Stimulated activated CD8-positive, alpha-beta memory T cell treated with anti-CD3 and anti-CD28 coated beads, Interleukin-2, amount 100 ng/mL, for 1 hour (primary cell): ENCODE measurements at regions not wholly inside any gene's neighbourhood (a gene's known extent, or its start where the extent isn't known, plus 50 kb on each side); places are given as distances from the start of the nearest gene placed in this dataset.
"Not testable (repeated sequence)": the region's sequence is repeated elsewhere in the genome, so short reads cannot be mapped to it uniquely, and the experiment has no call there.

ENCODE experiments used
- DNase-seq, 2 donors: peaks; one replicate each; pipeline ENCODE4 v3.0.0-alpha.2; 2020; ENCODE audit warnings: low read depth in 2 of 2

DNA sequence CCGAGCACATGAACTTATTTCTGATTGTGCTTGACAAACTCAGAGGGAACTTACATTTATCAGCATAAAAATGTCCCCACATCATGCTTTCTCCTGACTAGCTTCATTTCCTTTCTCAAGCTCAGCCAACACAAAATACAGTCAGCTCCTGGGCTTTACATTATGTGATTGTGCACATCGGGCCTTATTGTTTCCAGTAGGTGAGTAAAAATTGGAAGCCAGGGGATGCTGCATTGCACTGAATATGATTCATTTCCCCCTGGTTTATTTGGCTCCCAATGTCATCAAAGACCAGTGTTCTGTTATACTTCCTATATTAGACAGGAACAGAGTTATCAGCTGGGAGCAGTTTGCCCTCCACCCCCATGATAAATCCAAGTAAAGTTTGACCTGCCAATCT lies 521.8 kb downstream of the RMST start:
- DNase-seq, result no peak

DNA sequence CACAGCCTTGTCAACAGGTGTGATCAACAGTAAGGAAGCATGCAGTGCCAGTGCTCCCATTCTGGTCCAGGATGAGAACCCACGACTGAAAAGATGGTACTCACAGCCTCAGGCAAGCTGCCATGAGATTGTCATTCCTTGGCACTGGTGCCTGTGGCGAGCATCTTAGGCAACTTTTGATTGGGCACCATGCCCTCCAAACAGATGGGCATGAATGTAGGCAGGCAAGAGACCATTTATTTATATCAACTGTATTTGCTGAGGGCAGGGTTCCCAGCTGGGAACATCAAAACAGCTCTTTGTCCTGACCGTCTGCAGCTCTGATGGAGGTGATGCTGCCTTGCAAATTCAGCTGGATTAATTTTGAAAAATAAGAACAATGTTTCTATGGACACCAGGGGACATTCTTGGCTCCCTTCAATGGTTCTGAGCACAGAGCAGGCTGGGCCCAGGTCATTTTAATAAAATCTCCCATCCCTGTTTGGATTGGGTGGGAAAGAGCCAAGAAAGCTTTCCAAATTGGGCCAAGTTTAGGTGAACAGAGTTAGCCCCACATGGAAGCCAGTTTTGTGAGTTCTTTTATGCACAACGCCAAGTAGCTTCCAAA lies 522.5 kb downstream of the RMST start:
- no peak for DNase-seq

DNA sequence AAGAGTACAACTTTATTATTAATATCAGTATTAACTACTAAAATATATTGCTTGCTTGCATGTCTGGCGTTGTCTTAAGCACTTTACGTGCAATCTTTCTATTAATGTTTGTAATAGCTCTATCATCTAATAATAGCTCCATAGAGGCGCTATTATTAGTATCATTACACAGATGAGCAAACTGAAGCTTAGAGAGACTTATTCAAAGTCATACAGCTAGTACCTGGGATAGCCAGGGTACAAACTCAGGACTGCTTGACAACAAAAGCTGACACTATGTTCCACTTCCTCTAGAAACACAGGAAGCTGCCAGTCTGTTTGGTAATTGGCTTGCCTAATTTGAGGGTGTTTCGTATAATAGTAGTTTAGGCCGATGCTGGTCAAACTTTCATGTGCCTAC lies 523.2 kb downstream of the RMST start:
- no peak for DNase-seq

DNA sequence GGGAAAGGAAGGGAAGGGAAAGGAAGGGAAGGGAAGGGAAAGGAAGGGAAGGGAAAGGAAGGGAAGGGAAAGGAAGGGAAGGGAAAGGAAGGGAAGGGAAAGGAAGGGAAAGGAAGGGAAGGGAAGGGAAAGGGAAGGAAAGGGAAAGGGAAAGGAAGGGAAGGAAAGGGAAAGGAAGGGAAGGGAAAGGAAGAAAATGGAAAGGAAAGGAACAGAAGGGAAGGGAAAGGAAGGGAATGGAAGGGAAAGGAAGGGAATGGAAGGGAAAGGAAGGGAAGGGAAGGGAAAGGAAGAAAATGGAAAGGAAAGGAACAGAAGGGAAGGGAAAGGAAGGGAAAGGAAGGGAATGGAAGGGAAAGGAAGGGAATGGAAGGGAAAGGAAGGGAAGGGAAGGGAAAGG lies 526.0 kb downstream of the RMST start:
- not testable (repeated sequence) for DNase-seq

DNA sequence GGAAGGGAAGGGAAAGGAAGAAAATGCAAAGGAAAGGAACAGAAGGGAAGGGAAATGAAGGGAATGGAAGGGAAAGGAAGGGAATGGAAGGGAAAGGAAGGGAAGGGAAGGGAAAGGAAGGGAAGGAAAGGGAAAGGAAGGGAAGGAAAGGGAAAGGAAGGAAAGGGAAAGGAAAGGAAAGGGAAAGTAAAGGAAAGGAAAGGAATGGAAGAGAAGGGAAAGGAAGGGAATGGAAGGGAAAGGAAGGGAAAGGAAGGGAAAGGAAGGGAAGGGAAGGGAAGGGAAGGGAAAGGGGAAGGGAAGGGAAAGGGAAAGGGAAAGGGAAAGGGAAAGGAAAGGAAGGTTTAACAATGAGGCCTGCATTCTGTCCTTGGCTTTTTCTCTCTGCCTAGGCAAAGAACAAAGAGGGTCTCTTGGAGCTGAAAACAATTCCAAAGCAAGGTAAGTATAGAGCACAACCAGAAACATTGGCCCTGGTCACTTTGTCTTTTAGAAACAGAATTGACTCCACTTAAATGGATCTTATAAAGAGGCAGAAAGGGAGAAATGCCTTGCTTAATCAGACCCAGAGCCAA lies 525.9 kb upstream of the TMPO start:
- DNase-seq, result no peak

DNA sequence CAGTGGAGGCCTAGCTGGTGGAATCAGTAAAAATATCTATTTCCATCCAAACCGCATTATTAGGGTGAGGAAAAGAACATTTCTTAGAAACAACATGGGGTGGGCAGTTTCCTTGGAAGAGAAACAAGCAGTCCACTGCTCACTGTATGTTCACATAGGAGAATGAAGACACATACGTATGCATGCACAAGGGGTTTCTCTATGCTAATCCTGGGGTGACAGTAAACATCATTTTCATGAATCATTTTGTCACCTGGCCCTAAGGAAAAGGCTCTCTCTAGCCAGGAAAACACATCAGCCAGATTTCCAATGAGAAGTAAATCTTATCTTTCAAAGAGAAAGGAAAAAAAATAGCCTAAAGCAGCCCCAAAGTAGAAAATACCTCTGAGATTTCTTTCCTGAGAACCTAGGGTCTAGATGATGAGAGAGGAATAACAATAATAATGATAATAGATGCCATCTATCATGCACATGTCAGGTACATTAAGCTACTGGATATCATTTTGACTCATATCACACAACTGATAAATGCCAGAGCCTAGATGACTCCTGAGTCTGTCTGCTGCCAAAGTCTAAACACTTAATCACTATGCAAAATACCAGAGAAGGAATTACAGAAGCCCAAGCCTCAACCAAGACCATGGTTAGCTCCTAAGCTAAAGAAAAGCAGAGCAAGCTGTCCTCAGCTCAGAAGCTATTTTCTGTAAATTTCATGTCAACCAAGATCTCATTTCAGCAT lies 520.5 kb upstream of the TMPO start:
- no peak for DNase-seq

DNA sequence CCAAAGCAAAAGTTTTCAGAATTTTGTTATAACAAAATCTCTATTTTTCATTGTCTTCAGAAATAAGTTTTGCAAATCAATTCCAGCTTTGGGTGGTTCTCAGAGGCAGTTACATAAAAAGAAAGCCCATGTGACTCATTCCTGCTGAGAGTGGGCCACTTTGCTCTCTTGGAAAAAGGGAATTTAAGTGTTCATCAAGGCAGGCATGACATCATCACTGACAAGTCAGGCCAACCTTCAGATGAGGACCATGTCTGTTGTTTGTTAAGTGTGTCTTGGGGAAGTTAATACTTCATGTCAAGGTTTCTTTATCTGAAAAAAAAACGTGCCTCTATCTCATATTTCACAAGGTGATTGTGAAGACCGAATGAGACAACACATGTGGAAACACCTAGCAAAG lies 519.8 kb upstream of the TMPO start:
- no peak for DNase-seq

DNA sequence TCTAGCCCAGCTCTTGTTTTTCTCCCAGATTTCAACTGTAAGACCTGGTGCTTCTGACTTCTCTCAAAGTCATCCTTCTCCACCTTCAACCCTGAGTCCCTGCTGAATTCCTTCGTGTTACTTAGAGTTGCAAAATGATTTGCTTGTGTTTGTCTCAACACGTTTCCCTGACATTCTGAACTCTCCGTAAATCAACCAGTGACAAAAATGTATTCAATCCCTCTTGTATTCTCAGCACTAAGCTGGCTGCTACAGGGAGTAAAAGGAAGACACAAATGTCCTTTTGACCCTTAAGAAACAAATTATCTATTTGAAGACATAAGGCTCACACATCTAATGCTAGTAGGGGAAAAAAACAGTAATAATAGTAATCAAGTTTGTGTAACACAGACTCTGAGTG lies 514.0 kb upstream of the TMPO start:
- no peak for DNase-seq

DNA sequence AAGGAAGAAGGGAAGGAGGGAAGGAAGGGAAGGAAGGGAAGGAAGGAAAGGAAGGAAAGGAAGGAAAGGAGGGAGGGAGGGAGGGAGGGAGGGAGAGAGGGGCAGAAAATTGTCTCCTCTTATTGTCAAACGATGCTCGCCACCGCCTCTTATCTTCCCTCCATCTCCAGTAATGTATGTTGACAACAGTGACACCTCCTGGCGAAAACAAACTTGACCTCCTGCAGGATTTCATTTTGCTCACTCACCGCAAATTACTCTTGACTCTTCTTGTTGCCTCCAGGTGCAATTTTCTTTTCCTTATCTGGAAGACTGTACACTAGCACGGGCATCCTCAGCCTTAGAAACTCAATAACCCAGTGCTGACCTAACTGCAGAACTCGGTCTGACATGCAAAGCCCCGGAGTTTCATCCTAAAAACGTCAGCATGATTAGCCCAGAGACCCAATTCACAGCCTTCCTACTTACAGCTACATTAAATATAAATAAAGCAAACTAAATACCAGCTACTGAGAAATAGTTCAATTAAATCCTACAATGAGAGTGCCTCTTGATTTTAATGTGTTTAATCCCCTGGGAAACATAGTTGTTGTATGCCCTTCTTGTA lies 512.4 kb upstream of the TMPO start:
- no peak for DNase-seq

DNA sequence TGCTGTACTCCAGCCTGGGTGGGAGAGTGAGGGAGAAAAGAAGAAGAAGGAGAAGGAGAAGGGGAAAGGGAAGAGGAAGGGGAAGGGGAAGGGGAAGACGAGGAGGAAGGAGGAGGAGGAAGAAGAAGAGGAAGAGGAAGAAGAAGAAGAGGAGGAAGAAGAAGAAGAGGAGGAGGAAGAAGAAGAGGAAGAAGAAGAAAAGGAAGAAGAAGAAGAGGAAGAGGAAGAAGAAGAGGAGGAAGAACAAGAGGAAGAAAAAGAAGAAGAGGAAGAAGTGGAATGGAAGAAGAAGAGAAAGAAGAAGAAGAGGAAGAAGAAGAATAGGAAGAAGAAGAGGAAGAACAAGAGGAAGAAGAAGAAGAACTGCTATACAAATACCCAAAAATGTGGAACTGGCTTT lies 507.4 kb upstream of the TMPO start:
- no peak for DNase-seq

DNA sequence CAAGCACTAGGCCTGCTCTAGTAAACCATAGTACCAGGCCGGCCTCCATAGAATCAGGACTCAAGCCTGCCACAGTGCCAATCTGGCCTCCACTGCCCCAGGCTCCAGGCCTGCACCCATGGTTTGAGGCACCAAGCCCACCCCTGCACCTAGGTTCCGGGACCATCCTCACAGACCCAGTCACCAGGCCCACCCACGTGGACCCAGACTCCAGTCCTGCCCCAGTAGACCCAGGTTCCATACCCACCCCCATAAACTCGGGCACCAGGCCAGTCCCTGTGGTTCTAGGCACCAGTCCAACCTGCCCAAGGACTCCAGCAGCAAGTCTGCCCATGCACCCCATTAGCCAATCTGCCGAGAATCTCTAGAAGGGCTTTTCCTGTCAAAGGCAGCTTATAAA lies 501.8 kb upstream of the TMPO start:
- no peak for DNase-seq

DNA sequence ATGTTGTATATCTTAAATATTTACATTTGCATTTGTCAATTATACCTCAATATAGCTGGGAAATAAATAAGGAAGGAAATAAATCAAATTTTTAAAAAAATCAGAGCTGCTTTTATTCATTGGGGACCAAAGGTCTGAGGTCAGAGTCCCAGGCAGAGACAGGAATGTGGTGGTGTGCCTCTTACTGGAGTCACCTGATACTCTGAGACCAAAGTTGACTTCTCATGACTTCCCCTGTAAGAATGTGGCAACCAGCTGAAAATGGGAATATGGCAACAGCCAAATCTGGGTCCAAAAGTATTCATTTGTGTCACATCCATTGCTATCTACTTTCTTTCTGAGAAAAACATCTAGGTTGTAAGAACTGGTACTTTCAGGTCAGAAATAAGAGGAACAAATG lies 496.6 kb upstream of the TMPO start:
- no peak for DNase-seq

DNA sequence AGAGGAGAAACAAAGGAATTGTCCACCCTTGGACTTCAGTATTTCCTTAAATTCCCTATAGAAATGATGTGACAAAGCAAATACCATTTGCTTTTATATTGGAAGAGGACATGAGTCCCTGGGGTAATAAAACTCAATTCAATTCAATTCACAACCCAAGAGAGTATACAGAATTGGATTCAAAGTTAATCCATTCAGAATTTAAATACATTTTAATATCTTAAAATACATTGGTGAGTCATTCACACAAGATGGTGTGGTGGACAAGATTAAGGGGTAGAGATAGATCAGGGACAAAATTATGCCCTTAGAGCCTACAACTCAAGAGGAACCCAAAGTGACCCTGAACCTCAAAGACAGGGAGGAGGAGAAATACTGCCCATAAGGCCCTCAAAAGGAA lies 495.0 kb upstream of the TMPO start:
- DNase-seq, result no peak

DNA sequence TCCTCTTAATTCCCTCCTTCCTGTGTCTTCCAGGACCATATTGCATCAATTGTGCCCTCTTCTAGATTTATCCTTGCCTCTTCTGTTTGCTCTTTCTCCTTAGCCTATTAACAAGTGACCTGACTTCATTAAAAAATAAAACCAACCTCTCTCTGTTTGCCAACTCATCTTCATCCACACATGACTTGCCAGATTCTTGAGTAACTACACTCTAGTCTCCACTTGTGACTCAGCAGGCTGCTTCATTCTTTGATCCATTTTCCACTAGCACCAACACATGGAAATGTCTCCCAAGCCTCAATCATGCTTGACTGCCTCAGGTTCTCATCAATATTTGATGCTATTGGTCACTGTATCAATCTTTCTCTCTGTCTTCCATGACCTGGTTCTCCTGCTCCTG lies 492.4 kb upstream of the TMPO start:
- DNase-seq, result no peak

DNA sequence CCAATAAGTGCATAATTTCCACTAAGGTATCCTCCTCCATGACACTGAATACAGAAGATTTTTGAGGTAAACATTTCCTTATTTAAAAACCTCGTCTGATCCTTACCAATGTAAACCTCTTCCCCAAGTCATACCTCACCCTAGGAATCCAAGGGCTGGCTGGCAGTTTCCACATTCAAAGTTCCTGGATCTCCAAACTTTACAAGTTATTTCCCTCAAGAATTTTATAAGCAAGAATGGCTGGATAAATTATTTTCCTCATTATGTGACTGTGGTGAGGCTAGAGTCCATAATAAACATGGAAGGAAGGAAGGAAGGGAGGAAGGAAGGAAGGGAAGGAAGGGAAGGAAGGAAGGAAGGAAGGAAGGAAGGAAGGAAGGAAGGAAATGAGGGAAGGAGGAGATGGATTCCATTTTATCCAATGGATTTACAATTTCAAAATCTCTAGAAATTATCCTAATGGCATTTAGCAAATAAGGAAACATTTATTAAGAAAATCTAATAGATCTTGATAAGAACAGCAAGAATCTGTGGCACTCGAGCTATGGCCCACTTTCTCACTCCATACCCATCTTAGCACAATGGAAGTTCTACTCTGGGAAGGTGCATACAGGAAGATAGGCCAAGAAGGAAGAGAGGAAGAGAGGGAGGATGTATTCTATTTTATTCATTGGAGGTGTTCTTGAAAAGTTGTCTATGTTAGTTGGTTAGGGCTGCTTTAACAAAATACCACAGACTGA lies 477.8 kb upstream of the TMPO start:
- DNase-seq, result no peak

DNA sequence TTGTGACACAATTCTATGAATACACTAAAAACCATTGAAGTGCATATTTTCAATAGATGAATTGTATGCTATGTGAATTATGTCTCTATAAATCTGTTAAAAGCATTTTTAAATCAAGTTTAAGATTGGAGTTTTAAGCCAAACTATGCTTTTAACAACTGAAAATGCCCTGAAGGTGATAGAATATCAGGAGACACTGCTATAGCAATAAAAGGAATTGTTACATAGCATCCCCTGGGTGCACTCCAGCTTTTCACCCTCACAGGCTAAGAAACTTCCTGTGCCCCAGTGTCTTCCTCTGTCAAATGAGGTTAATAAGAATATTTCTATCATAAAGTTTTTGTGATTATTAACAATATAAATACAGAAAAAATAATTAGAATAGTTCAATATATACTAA lies 472.7 kb upstream of the TMPO start:
- no peak for DNase-seq

DNA sequence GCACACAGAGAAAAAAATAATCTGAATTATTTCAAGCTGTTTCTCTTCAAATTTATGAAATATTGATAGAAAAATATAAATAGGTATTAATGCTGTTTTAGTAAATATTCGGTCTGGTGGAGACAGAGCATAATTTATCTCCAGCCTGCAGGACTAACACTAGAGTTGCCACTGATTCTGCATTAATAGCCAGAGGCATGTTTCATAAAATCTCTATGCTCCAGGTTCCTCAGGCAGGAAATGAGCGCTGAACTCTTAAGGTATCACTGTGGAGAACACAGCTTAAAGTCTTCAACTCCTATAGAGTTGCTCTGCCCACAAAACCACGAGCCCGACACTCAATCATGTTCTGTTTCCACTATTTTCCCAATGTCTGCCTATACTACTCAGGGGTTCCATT lies 470.0 kb upstream of the TMPO start:
- DNase-seq, result no peak

DNA sequence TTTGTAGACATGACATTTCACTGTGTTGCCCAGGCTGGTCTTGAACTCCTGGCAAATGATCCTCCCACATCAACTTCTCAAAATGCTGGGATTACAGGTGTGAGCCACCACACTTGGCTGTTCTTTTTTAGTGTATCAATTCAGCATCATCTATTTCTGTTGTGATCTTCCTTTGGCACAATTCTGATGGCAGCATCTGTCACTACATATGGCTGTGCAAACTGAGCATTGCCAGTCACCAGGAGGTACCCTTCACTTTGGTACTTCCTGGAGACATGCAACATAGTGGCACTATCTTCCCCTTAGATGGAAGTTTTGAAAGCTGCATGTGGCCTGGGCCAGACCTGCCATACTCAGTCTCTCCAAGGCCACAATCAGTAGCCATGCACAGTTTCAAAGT lies 467.1 kb upstream of the TMPO start:
- no peak for DNase-seq

DNA sequence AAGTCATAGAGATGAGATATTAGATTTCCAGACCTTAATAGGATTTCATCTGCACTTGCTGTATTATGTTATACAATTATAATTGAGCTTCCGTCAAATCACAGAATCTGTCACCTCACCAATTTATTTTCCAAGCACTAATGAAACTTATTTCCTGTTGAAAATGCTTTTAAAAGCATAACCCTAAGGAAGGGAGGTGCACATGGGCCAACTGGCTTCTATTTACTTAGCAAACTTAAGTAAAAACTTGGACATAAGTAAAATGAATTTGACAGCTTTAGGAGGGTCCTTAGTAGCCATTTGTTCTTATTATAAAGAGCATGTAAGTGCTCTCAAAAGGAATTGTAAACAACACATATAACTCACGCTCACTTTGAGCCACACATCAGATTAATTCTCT lies 462.2 kb upstream of the TMPO start:
- DNase-seq, result no peak

DNA sequence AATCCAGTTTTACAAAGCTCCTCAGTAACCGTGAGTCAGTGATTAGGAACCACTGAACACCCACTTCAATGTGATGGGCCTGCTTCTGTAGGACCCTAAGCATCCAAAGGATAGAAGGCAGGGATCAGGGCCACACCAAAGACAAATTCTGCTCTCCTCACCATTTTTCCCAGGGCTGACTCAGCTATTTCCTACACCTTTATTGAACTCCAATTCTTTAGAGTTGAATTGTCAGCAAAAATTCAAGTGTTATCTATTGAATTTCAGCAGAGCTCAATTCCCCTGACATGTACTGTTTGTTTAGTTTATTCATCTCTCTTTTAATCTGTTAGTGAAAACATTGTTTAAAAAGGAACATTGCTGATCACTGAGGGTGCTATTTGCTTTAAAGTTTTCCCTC lies 457.7 kb upstream of the TMPO start:
- DNase-seq, result no peak

DNA sequence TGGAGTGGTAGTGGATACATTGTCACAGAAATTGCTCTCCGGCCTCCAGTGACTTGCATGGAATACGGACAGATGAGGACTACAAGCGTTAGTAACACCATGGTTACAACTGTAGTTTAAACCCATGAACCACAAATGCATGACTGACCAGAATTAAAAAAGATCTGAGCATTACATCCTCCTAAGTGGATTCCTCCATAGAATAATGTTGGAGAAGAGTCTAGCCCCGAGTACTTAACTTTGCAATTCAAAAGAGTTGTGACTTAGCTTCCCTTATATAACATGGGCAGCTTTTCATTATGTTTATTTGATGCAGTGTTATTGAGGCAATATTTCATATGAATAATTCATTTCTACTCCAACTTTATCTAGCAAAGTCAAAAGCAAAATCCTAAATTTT lies 457.2 kb upstream of the TMPO start:
- DNase-seq, result no peak

DNA sequence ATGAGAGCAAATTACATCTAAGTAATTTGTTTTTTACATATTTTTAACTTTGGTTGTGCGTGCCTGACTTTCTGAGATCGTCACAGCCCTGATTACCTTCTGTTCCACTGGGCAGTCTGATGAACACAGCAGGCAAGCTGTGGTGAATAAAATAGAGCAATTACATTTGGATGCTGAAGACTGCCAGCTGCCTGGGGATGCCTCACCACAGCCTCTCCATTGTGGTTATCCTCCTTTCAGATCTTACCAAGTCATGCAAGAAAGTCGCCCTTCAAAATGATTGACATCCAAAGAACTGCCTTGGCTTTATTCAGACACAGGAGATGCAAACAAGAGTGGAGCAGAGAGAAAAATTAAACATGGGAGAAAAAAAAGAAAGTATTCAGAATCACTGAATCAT lies 456.6 kb upstream of the TMPO start:
- no peak for DNase-seq
